ENCODE measurements at regions not wholly inside any gene's neighbourhood (a gene's known extent, or its start where the extent isn't known, plus 50 kb on each side); places are given as distances from the start of the nearest gene placed in this dataset.

- no peak for DNase-seq
Measured at GRCh38 chr4:32488690-32489089, 1768.5 kb downstream of the PCDH7 start.

- no peak for DNase-seq
Measured at GRCh38 chr4:32499171-32499570, 1779.0 kb downstream of the PCDH7 start.

GRCh38 chr4:32503241-32503640, 1783.1 kb downstream of the PCDH7 start:
- DNase-seq, result no peak

- DNase-seq, result no peak
Measured at GRCh38 chr4:32506067-32506466, 1785.9 kb downstream of the PCDH7 start.

- no peak for DNase-seq
Measured at GRCh38 chr4:32519060-32519459, 1798.9 kb downstream of the PCDH7 start.

- no peak for DNase-seq
Measured at GRCh38 chr4:32525420-32525819, 1805.3 kb downstream of the PCDH7 start.

GRCh38 chr4:32544846-32545245, 1824.7 kb downstream of the PCDH7 start:
- no peak for DNase-seq

- no peak for DNase-seq
Measured at GRCh38 chr4:32551943-32552342, 1831.8 kb downstream of the PCDH7 start.

- DNase-seq, result peak; percentile 43
Measured at GRCh38 chr4:32560306-32560705, 1840.1 kb downstream of the PCDH7 start.

GRCh38 chr4:32562010-32562409, 1841.8 kb downstream of the PCDH7 start:
- DNase-seq, result no peak

- no peak for DNase-seq
Measured at GRCh38 chr4:32564626-32565025, 1844.5 kb downstream of the PCDH7 start.

- no peak for DNase-seq
Measured at GRCh38 chr4:32569861-32570260, 1849.7 kb downstream of the PCDH7 start.

GRCh38 chr4:32572366-32572765, 1852.2 kb downstream of the PCDH7 start:
- no peak for DNase-seq

- no peak for DNase-seq
Measured at GRCh38 chr4:32574803-32575202, 1854.6 kb downstream of the PCDH7 start.

- no peak for DNase-seq
Measured at GRCh38 chr4:32589097-32589496, 1868.9 kb downstream of the PCDH7 start.

- DNase-seq, result no peak
Measured at GRCh38 chr4:32589853-32590252, 1869.7 kb downstream of the PCDH7 start.

GRCh38 chr4:32597354-32597753, 1877.2 kb downstream of the PCDH7 start:
- DNase-seq, result no peak

- no peak for DNase-seq
Measured at GRCh38 chr4:32601848-32602247, 1881.7 kb downstream of the PCDH7 start.

GRCh38 chr4:32607978-32608377, 1887.8 kb downstream of the PCDH7 start:
- DNase-seq, result no peak

GRCh38 chr4:32624943-32625603, 1904.9 kb downstream of the PCDH7 start:
- DNase-seq, result no peak

- DNase-seq, result no peak
Measured at GRCh38 chr4:32625687-32626337, 1905.6 kb downstream of the PCDH7 start.

- no peak for DNase-seq
Measured at GRCh38 chr4:32631831-32632230, 1911.7 kb downstream of the PCDH7 start.

- DNase-seq, result no peak
Measured at GRCh38 chr4:32633421-32633820, 1913.3 kb downstream of the PCDH7 start.

- DNase-seq, result no peak
Measured at GRCh38 chr4:32645653-32646052, 1925.5 kb downstream of the PCDH7 start.

- DNase-seq, result no peak
Measured at GRCh38 chr4:32658019-32658418, 1937.8 kb downstream of the PCDH7 start.

All from right forelimb (tissue), 1 donor.